ENCODE measurements at regions not wholly inside any gene's neighbourhood (a gene's known extent, or its start where the extent isn't known, plus 50 kb on each side); places are given as distances from the start of the nearest gene placed in this dataset.

GRCh38 chr3:168990621-168991020 is 672.9 kb downstream of the MECOM start:
- WGBS (ENCODE audit: insufficient coverage, low coverage, low lambda C conversion rate, missing lambda C conversion rate): 65% methylated on average over 3 of the region's 3 CpGs
- Histone ChIP-seq H3K27ac (no peak overlapping the region), H3K4me1 (no peaks in the 10 kb centered on the region), H3K27me3 (no peaks in the 10 kb centered on the region), H3K36me3 (no peaks in the 10 kb centered on the region), H3K9me3 (no peaks in the 10 kb centered on the region), H3K4me3 (no peak overlapping the region)
- TF ChIP-seq POLR2A (IDR thresholded peaks at IDR 0.05): no peak
- TF ChIP-seq, protein P1, sequence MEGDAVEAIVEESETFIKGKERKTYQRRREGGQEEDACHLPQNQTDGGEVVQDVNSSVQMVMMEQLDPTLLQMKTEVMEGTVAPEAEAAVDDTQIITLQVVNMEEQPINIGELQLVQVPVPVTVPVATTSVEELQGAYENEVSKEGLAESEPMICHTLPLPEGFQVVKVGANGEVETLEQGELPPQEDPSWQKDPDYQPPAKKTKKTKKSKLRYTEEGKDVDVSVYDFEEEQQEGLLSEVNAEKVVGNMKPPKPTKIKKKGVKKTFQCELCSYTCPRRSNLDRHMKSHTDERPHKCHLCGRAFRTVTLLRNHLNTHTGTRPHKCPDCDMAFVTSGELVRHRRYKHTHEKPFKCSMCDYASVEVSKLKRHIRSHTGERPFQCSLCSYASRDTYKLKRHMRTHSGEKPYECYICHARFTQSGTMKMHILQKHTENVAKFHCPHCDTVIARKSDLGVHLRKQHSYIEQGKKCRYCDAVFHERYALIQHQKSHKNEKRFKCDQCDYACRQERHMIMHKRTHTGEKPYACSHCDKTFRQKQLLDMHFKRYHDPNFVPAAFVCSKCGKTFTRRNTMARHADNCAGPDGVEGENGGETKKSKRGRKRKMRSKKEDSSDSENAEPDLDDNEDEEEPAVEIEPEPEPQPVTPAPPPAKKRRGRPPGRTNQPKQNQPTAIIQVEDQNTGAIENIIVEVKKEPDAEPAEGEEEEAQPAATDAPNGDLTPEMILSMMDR (IDR thresholded peaks at IDR 0.05): no peak
- ATAC-seq (no peak), DNase-seq (no peak)
- intact Hi-C loops (cut with DNase I): no loop called here

DNA sequence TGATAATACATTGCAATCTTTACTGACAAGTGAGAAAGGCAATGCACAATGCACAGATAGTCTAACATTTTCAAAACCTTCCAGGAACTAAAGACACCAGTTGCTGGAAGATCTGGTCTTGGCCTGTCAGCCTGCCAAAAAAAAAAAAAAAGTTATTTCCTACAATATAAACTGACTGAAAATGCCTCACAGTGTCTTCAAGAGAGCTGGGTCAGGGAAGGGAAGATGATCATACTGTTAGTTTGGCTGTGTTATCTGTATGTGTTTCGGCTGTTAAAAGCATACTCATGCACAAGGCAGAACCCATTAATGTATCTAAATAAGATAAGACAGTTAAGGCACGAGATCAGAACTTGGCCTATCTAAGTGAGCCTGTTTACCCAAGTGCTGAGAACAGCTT is 673.4 kb downstream of the MECOM start:
- TF ChIP-seq, protein P1 (IDR thresholded peaks at IDR 0.05): no peak
- no peak for TF ChIP-seq POLR2A (IDR thresholded peaks at IDR 0.05)
- WGBS (ENCODE audit: insufficient coverage, low coverage, low lambda C conversion rate, missing lambda C conversion rate): 51% methylated on average over 2 of the region's 2 CpGs
- Histone ChIP-seq H3K9me3 (no peaks in the 10 kb centered on the region), H3K4me1 (no peaks in the 10 kb centered on the region), H3K4me3 (no peak overlapping the region), H3K27me3 (no peaks in the 10 kb centered on the region), H3K27ac (no peak overlapping the region), H3K36me3 (no peaks in the 10 kb centered on the region)
- intact Hi-C loops (cut with DNase I): no loop called here
- DNase-seq: no peak
- ATAC-seq: no peak

- no peak for ATAC-seq
These were observed 674.1 kb downstream of the MECOM start for GRCh38 chr3:168989396-168989795.

DNA sequence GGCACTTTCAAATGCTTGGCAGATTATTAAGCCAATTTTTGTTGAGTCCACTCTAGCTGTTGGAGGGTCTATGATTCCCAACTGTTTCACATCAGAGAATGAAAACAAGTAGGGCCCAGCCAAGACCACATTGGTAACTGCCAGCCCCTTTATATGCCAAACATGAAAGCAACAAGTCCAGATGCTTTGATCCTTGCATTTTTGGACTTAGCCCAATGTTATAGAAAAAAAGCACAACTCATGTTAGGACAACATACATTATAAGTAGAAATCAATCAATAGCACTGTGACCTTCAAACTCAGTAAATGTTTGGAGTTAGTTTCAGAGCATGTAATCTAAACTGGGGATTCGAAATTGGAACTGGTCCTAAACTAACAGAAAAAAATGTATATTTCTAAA is 674.7 kb downstream of the MECOM start:
- ATAC-seq: no peak
- TF ChIP-seq POLR2A (IDR thresholded peaks at IDR 0.05): no peak
- TF ChIP-seq, protein P1 (IDR thresholded peaks at IDR 0.05): no peak
- Histone ChIP-seq H3K4me1 (no peaks in the 10 kb centered on the region), H3K27ac (no peak overlapping the region), H3K4me3 (no peak overlapping the region), H3K27me3 (no peaks in the 10 kb centered on the region), H3K9me3 (no peaks in the 10 kb centered on the region), H3K36me3 (no peaks in the 10 kb centered on the region)
- 31% methylated on average over 1 of the region's 1 CpG for WGBS (ENCODE audit: insufficient coverage, low coverage, low lambda C conversion rate, missing lambda C conversion rate)
- intact Hi-C loops (cut with DNase I): no loop called here
- DNase-seq: no peak

More at GRCh38 chr3:168989396-168989795, 674.1 kb downstream of the MECOM start:
- Histone ChIP-seq H3K27me3 (no peaks in the 10 kb centered on the region), H3K36me3 (no peaks in the 10 kb centered on the region), H3K9me3 (no peaks in the 10 kb centered on the region), H3K4me1 (no peaks in the 10 kb centered on the region), H3K27ac (no peak overlapping the region), H3K4me3 (no peak overlapping the region)
- WGBS (ENCODE audit: insufficient coverage, low coverage, low lambda C conversion rate, missing lambda C conversion rate): 70% methylated on average over 5 of the region's 5 CpGs
- intact Hi-C loops (cut with DNase I): no loop called here
- no peak for TF ChIP-seq POLR2A (IDR thresholded peaks at IDR 0.05)
- TF ChIP-seq, protein P1 (IDR thresholded peaks at IDR 0.05): no peak
- DNase-seq: no peak

GRCh38 chr3:168984872-168985271 is 678.6 kb downstream of the MECOM start:
- Histone ChIP-seq H3K4me3 (no peak overlapping the region), H3K27ac (no peak overlapping the region), H3K4me1 (no peaks in the 10 kb centered on the region), H3K9me3 (no peaks in the 10 kb centered on the region), H3K27me3 (no peaks in the 10 kb centered on the region), H3K36me3 (no peaks in the 10 kb centered on the region)
- TF ChIP-seq, protein P1 (IDR thresholded peaks at IDR 0.05): no peak
- no peak for TF ChIP-seq POLR2A (IDR thresholded peaks at IDR 0.05)
- intact Hi-C loops (cut with DNase I): no loop called here
- 33% methylated on average over 1 of the region's 1 CpG for WGBS (ENCODE audit: insufficient coverage, low coverage, low lambda C conversion rate, missing lambda C conversion rate)
- DNase-seq: no peak
- ATAC-seq: no peak

All from right lobe of liver (tissue), 6 donors.